PC-3 (cell line): ENCODE measurements at regions not wholly inside any gene's neighbourhood (a gene's known extent, or its start where the extent isn't known, plus 50 kb on each side); places are given as distances from the start of the nearest gene placed in this dataset.

ENCODE experiments used
- CTCF ChIP-seq: fragments of 300-600 bp; sonication (generic); conservative IDR thresholded peaks from 2 replicates; pipeline ENCODE4 v1.5.1; 2017; ENCODE audit warnings: antibody characterized with exemption, low read depth, mild to moderate bottlenecking, low read length
- EZH2 ChIP-seq: fragments of 300-600 bp; sonication (generic); IDR thresholded peaks from one replicate; pipeline ENCODE4 v1.6.1; 2017; ENCODE audit warnings: antibody characterized with exemption, mild to moderate bottlenecking, low read length; ENCODE audit not compliant: unreplicated experiment
- EZH2phosphoT487 ChIP-seq: fragments of 300-600 bp; sonication (generic); IDR thresholded peaks from 2 replicates; pipeline ENCODE4 v1.6.1; 2018; ENCODE audit warnings: mild to moderate bottlenecking, antibody characterized with exemption, low read length, borderline replicate concordance

DNA sequence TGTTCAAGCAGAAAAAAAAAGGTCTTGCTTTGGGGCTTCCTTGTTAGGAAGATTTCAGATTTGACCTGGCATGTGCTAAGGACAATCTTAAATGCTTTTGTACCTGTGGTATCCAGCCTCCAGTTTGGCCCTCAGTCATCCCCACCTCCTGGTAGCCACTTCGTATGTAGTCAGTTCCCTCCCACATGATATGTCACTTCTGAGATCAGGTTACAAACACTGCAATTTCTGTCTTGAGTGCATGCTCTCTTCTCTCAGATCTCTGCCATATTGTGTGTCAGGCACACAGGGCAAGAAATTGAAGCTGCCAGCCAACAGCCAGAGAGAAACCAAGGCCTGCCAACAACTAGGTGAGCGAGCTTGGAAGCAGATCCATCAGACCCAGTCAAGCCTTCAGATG, 60.3 kb upstream of the STARD13 start:
- TF ChIP-seq CTCF (no peak), EZH2 (no peak), EZH2phosphoT487 (no peak)
